HepG2 (cell line): ENCODE measurements at regions not wholly inside any gene's neighbourhood (a gene's known extent, or its start where the extent isn't known, plus 50 kb on each side); places are given as distances from the start of the nearest gene placed in this dataset.
A peak's percentile ranks its signal among the peaks of the same experiment; 100 is the strongest.

Experiments used
- ATAC-seq: fragments of 200-7000 bp; cut with Tn5 transposase; 3 replicates; pipeline ENCODE4 v1.9.1; 2020; ENCODE audit warnings: mild to moderate bottlenecking, moderate library complexity
- BruUV-seq: library from RNA; stranded (reverse); fragments of 400-500 nt; replicated peaks from 2 replicates; lab custom pipeline; 2021; lab: Mats Ljungman, UMichigan
- CTCF ChIA-PET: fragments of 300-600 bp; formaldehyde crosslinking; extraction: SDS; loops from one replicate; lab custom pipeline; 2021; ENCODE audit warnings: low total read pairs, inconsistent platforms, low intra/inter-chr PET ratio; lab: Yijun Ruan, JAX
- POLR2A ChIA-PET: fragments of 350-600 bp; sonication (Branson Sonifier 250); formaldehyde crosslinking; loops from one replicate; lab custom pipeline; 2020; ENCODE audit warnings: antibody characterized with exemption, inconsistent platforms; lab: Yijun Ruan, JAX
- DNase-seq: peaks from one replicate; pipeline ENCODE4 v3.0.0-alpha.2; 2015; ENCODE audit warnings: low spot score
- FAIRE-seq: peaks from 3 replicates; lab custom pipeline; 2011; peaks lifted over from hg19 to GRCh38; lab: Jason Lieb, UNC
- H2AFZ ChIP-seq: one replicate; pipeline ENCODE4 v1.6.1; 2011; ENCODE audit warnings: low read length, inconsistent platforms
- H3K27ac ChIP-seq: fragments of 300-600 bp; 3 replicates; pipeline ENCODE4 v1.8.0; 2011; ENCODE audit warnings: mixed run types, mild to moderate bottlenecking, mixed read lengths, low read length, inconsistent platforms; ENCODE audit not compliant: insufficient read depth; ENCODE audit errors: extremely low read length
- H3K27me3 ChIP-seq, 2 experiments: fragments of 200-600 bp in 1 of 2; 2 replicates in 1 of 2; 3 replicates in 1 of 2; pipeline versions ENCODE4 v1.6.0 to v1.8.0; 2011; ENCODE audit warnings: low read length in 2 of 2, mild to moderate bottlenecking in 2 of 2, moderate library complexity in 2 of 2, inconsistent platforms in 1 of 2; ENCODE audit not compliant: insufficient read depth in 2 of 2, control insufficient read depth in 1 of 2
- H3K36me3 ChIP-seq, 2 experiments: fragments of 200-600 bp in 1 of 2; replicated peaks in 1 of 2; 2 replicates in 1 of 2; 3 replicates in 1 of 2; pipeline versions ENCODE4 v1.5.1 to v1.8.0; 2011; ENCODE audit warnings: low read length in 2 of 2, inconsistent platforms in 1 of 2; ENCODE audit not compliant: insufficient read depth in 2 of 2, control insufficient read depth in 1 of 2
- H3K4me1 ChIP-seq: 2 replicates; pipeline ENCODE4 v1.5.1; 2012; ENCODE audit warnings: low read length, inconsistent platforms; ENCODE audit not compliant: insufficient read depth
- H3K4me2 ChIP-seq: 2 replicates; pipeline ENCODE4 v1.6.0; 2011; ENCODE audit warnings: low read depth, low read length, inconsistent platforms
- H3K4me3 ChIP-seq, 3 experiments: fragments of 200-600 bp in 1 of 3; sonication (generic), shearing (Covaris generic) in 1 of 3; replicated peaks in 1 of 3; 2 replicates each; pipeline ENCODE4 v1.5.1; 2011 to 2016; ENCODE audit warnings: low read length in 3 of 3, inconsistent platforms in 2 of 3, low read depth in 2 of 3, mild to moderate bottlenecking in 2 of 3, control low read depth in 1 of 3, mixed read lengths in 1 of 3; ENCODE audit not compliant: insufficient read depth in 1 of 3
- H3K79me2 ChIP-seq: one replicate; pipeline ENCODE4 v1.6.1; 2011; ENCODE audit warnings: low read length, inconsistent platforms; ENCODE audit not compliant: insufficient read depth
- H3K9ac ChIP-seq: 2 replicates; pipeline ENCODE4 v1.6.0; 2011; ENCODE audit warnings: mild to moderate bottlenecking, low read depth, low read length, inconsistent platforms; ENCODE audit not compliant: insufficient read depth
- H3K9me3 ChIP-seq: 2 replicates; pipeline ENCODE4 v1.5.1; 2012; ENCODE audit warnings: mild to moderate bottlenecking, low read length
- H4K20me1 ChIP-seq: 2 replicates; pipeline ENCODE4 v1.6.0; 2011; ENCODE audit warnings: inconsistent platforms, mild to moderate bottlenecking, low read length, moderate library complexity; ENCODE audit not compliant: insufficient read depth
- ATM ChIP-seq: fragments of 450-650 bp; IDR thresholded peaks from 2 replicates; pipeline ENCODE4 v1.7.1; 2017; ENCODE audit warnings: mild to moderate bottlenecking, borderline replicate concordance
- GTF2F1 ChIP-seq: fragments of 150-350 bp; IDR thresholded peaks from 2 replicates; pipeline ENCODE4 v1.6.1; 2014; ENCODE audit warnings: low read length
- MBNL3 ChIP-seq: fragments of 250-450 bp; sonication (Bioruptor Pico); conservative IDR thresholded peaks from 2 replicates; pipeline ENCODE4 v1.8.0; 2022; ENCODE audit warnings: mild to moderate bottlenecking, inconsistent platforms
- WGBS: methylation state at CpG from one replicate; pipeline ENCODE4 v1.1.6; 2017; ENCODE audit warnings: low lambda C conversion rate; 5-methylcytosine and 5-hydroxymethylcytosine counted together
- in situ Hi-C: cut with HindIII; loops from 2 replicates; pipeline ENCODE4 v1.10.0; 2017; ENCODE audit warnings: low pct_unique_long_range_greater_than_20kb; ENCODE audit not compliant: extremely low pct_ligation_motif_present
- intact Hi-C: fragments of 100-400 bp; cut with micrococcal nuclease; formaldehyde crosslinking; loops from one replicate; pipeline ENCODE4 v1.10.0; 2022; ENCODE audit not compliant: unreplicated experiment
- TF ChIP-seq, protein P1 (sequence below): sonication (generic); formaldehyde crosslinking; IDR thresholded peaks from 2 replicates; pipeline ENCODE4 v1.4.0; 2020; ENCODE audit warnings: mild to moderate bottlenecking, missing genetic modification reagents, borderline replicate concordance
- TF ChIP-seq, protein P2 (sequence below): fragments of 450-650 bp; IDR thresholded peaks from 2 replicates; pipeline ENCODE4 v1.6.1; 2016

DNA sequence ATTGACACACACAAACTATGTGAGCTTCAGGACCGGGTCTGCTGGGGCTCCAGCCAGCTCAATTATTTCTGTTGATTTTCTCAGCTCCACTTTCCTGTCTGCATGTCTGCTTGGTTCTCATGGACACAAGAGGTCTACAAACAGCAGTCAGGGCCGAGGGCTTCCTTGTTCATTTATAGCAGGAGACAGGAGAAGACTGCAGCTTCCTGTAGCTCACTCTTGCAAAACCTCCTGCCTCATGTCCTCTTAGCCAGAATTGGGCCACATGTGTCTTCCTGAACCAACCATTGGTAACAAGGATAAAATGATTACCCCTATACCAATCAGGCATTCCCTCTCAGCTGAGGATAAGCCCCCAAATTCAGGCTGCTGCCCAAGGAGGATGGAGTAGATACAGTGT lies 182.8 kb downstream of the TLE3 start (continued):
- TF ChIP-seq, protein P1, sequence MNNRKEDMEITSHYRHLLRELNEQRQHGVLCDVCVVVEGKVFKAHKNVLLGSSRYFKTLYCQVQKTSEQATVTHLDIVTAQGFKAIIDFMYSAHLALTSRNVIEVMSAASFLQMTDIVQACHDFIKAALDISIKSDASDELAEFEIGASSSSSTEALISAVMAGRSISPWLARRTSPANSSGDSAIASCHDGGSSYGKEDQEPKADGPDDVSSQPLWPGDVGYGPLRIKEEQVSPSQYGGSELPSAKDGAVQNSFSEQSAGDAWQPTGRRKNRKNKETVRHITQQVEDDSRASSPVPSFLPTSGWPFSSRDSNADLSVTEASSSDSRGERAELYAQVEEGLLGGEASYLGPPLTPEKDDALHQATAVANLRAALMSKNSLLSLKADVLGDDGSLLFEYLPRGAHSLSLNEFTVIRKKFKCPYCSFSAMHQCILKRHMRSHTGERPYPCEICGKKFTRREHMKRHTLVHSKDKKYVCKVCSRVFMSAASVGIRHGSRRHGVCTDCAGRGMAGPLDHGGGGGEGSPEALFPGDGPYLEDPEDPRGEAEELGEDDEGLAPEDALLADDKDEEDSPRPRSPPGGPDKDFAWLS (CRISPR knock-in tag): no peak
- TF ChIP-seq GTF2F1 (no peak), ATM (no peak)

DNA sequence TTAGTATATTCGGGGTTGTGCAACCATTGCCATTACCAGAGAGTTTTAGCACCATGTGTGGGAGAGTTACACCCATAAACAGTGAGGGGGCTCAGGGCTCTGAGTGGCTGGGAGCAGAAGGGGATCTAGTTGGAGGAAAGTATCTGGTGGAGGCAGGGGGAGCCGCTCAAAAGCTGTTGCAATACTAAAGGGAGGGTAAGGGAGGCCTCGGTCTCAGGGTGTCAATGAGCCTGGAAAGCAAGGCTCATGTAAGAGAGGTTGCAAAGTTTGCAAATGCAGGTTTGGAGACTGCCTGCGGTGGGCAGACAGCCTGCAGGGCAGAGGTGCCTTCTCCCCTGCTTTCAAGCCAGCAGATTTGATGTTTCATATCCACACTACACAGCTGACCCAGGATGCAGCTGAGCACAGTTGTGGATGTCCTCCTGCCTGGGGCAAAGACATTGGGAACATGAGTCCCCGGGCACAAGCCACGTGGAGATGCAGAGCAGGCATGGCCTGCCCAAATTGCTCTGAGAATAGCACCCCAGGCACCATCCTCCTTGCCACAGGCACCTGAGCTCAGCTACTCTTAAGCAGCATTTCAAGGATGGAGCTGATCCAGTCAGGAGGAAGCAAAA lies 181.4 kb downstream of the TLE3 start:
- no peak overlapping the region for H3K27ac ChIP-seq
- no peak overlapping the region for H3K4me2 ChIP-seq
- BruUV-seq: no TSS peak
- peaks cover 2 to 18% of the 10 kb centered on the region in 2 experiments; a peak in 3 of 5 replicates for H3K27me3 ChIP-seq
- no peaks in the 10 kb centered on the region for H3K9me3 ChIP-seq
- H4K20me1 ChIP-seq: no peaks in the 10 kb centered on the region
- ChIA-PET POLR2A (no interaction called here), CTCF (no interaction called here)
- no peaks in the 10 kb centered on the region for H3K4me1 ChIP-seq
- intact Hi-C loops (no loop called here), in situ Hi-C loops (no loop called here)
- H2AFZ ChIP-seq: no peak overlapping the region
- H3K36me3 ChIP-seq: no peaks in the 10 kb centered on the region
- H3K4me3 ChIP-seq: no peak overlapping the region
- H3K79me2 ChIP-seq: no peaks in the 10 kb centered on the region
- no peak for ATAC-seq
- FAIRE-seq: no peak
- H3K9ac ChIP-seq: no peak overlapping the region
- no peak for TF ChIP-seq MBNL3 (CRISPR knock-in tag)
- TF ChIP-seq, protein P2, sequence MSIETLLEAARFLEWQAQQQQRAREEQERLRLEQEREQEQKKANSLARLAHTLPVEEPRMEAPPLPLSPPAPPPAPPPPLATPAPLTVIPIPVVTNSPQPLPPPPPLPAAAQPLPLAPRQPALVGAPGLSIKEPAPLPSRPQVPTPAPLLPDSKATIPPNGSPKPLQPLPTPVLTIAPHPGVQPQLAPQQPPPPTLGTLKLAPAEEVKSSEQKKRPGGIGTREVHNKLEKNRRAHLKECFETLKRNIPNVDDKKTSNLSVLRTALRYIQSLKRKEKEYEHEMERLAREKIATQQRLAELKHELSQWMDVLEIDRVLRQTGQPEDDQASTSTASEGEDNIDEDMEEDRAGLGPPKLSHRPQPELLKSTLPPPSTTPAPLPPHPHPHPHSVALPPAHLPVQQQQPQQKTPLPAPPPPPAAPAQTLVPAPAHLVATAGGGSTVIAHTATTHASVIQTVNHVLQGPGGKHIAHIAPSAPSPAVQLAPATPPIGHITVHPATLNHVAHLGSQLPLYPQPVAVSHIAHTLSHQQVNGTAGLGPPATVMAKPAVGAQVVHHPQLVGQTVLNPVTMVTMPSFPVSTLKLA: peak; percentile 54
- WGBS: 0% methylated on average over 4 of the region's 6 CpGs
- DNase-seq: no peak
